GM12864 (cell line): ENCODE measurements at regions not wholly inside any gene's neighbourhood (a gene's known extent, or its start where the extent isn't known, plus 50 kb on each side); places are given as distances from the start of the nearest gene placed in this dataset.

Experiments
- DNase-seq: peaks from one replicate; pipeline ENCODE4 v3.0.0-alpha.2; 2011; ENCODE audit warnings: low read depth
- H3K4me3 ChIP-seq: 2 replicates; pipeline ENCODE4 v1.5.1; 2011; ENCODE audit warnings: mild to moderate bottlenecking, low read depth, low read length, control low read depth
- TF ChIP-seq, protein P1 (sequence below): IDR thresholded peaks from 2 replicates; pipeline ENCODE4 v1.5.1; 2011; ENCODE audit warnings: low read depth, mild to moderate bottlenecking, moderate library complexity, low read length, control low read depth, inconsistent platforms; ENCODE audit errors: missing control alignments

DNA sequence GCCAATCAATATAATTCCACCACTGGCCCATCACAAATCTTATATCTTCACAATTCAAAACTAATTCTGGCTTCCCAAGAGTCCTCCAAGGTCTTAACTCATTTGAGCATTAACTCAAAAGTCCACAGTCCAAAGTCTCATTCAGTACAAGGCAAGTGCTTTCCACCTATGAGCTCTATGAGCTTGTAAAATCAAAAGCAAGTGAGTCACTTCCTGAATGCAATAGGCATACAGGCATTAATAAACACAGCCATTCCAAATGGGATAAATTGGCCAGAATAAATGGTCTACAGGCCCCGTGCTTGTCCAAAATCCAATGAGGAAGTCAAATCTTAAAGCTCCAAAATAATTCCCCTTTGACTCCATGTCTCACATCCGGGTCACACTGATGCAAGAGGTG lies 479.1 kb downstream of the KDM5D start:
- H3K4me3 ChIP-seq = no peak overlapping the region
- TF ChIP-seq, protein P1, sequence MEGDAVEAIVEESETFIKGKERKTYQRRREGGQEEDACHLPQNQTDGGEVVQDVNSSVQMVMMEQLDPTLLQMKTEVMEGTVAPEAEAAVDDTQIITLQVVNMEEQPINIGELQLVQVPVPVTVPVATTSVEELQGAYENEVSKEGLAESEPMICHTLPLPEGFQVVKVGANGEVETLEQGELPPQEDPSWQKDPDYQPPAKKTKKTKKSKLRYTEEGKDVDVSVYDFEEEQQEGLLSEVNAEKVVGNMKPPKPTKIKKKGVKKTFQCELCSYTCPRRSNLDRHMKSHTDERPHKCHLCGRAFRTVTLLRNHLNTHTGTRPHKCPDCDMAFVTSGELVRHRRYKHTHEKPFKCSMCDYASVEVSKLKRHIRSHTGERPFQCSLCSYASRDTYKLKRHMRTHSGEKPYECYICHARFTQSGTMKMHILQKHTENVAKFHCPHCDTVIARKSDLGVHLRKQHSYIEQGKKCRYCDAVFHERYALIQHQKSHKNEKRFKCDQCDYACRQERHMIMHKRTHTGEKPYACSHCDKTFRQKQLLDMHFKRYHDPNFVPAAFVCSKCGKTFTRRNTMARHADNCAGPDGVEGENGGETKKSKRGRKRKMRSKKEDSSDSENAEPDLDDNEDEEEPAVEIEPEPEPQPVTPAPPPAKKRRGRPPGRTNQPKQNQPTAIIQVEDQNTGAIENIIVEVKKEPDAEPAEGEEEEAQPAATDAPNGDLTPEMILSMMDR = no peak
- no peak for DNase-seq

DNA sequence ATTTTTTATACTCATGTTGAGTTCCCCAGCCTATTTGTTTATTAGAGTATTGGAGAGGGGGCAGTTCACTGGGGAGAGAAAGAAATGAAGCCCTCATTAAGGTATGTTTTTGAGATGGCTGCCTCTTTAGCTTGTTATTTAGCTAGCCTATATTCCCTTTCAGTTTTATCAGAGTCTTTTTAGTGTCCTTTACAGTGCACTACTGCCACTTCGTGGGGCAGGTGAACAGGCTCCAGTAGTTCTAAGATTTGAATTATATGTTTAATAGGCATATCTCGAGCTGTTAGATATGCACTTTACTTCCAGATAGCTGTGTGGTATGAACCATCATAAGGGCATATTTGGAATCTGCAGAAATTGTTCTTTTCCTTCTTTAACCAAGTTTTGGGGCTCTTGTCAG lies 482.2 kb downstream of the KDM5D start:
- TF ChIP-seq, protein P1 = no peak
- no peak for DNase-seq
- H3K4me3 ChIP-seq = no peak overlapping the region

DNA sequence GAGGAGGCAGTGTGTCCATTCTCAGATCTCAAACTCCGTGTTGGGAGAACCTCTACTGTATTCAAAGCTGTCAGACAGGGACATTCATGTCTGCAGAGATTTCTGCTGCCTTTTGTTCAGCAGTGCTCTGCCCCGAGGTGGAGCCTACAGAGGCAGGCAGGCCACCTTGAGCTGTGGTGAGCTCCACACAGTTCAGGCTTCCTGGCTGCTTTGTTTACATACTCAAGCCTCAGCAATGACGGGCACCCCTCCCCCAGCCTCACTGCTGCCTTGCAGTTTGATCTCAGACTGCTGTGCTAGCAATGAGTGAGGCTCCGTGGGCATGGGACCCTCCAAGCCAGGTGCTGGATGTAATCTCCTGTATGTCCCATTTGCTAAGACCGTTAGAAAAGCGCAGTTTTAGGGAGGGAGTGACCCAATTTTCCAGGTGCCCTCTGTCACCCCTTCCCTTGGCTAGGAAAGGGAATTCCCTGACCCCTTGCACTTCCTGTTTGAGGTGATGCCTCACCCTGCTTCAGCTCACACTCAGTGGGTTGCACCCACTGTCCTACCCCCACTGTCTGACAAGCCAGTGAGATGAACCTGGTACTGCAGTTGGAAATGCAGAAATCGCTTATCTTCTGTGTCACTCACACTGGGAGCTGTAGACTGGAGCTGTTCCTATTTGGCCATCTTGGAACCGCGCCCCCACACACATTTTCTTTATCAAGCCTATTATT lies 458.9 kb upstream of the HSFY2 start:
- no peak for DNase-seq
- TF ChIP-seq, protein P1 = no peak
- H3K4me3 ChIP-seq = no peak overlapping the region

DNA sequence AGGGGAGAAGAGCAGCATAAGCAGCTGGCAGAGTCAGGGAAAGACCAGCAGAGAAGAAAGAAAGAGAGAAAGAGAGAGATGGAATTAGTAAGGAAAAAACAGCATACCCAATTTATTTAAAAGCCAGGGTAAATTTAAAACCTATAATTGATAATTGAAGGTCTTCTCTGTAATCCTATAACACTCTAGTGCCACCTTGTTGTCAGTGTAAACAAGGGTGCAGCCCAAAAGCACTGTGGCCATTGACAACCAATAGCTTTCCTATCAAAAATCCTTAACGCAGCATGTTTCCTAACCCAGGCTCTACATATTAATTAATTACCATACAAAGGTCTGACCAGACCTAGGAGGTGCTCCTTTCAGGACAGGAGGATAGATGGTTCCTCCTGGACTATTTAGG lies 447.2 kb upstream of the HSFY2 start:
- H3K4me3 ChIP-seq = no peak overlapping the region
- DNase-seq = no peak
- TF ChIP-seq, protein P1 = no peak

DNA sequence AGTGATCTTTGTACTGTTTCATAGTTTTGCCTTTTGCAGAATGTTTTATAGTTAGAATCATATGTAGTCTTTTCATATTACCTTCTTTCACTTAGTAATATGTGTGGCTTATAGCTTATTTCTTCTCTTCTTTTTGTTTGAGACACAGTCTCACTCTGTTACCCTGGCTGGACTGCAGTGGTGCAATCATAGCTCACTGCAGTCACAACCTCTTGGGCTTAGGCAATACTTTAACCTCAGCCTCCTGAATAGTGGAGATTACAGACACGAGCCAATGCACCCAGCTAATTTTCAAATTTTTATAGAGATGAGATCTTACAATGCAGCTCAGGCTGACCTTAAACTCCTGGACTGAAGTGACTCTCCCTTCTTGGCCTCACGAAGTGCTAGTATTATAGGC lies 435.4 kb upstream of the HSFY2 start:
- no peak overlapping the region for H3K4me3 ChIP-seq
- TF ChIP-seq, protein P1 = no peak
- DNase-seq = no peak

DNA sequence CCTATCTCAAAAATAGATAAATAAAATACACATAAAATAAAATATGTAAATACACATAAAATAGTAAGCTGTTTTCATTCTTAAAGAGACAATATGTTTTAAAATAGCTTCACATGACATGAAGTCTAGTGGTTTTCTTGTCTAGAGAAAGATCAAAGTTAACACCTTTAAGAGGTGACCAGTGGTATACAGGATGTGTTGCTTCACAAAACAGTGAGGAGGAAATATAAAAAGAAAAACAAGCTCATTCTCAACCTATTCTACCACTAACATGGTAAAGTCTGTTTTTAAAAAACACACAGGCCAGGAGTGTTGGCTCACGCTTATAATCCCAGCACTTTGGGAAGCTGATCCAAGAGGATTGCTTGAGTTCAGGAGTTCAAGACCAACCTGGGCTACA lies 433.5 kb upstream of the HSFY2 start:
- TF ChIP-seq, protein P1 = no peak
- DNase-seq = no peak
- no peak overlapping the region for H3K4me3 ChIP-seq

DNA sequence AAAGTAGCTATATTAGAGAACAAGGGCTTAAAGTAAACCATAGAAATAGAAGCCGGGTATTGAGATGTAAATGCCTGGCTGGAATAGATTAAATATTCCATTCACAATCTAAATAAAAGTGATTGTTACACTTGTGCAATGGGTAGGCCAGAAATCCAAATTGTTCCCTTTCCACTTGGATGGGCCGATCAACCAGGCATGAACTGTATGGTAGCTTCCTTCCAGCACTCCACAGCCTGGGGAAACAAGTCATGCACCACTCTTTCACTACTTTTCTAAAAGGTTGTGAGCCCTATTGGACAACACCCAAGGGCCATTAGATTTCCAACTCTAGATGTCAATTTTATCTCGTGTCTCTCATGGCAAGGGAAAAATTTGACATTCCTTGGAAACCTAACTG lies 407.3 kb upstream of the HSFY2 start:
- H3K4me3 ChIP-seq = no peak overlapping the region
- DNase-seq = no peak
- TF ChIP-seq, protein P1 = no peak
